Activated naive CD8-positive, alpha-beta T cell treated with anti-CD3 and anti-CD28 coated beads, Interleukin-2, amount 50 U/mL, for 16 hours (primary cell): ENCODE measurements at regions not wholly inside any gene's neighbourhood (a gene's known extent, or its start where the extent isn't known, plus 50 kb on each side); places are given as distances from the start of the nearest gene placed in this dataset.
"Not testable (repeated sequence)": the region's sequence is repeated elsewhere in the genome, so short reads cannot be mapped to it uniquely, and the experiment has no call there.

Experiments
- DNase-seq: peaks from one replicate; pipeline ENCODE4 v3.0.0-alpha.2; 2020; ENCODE audit warnings: low read depth, low spot score

GRCh38 chr12:13440844-13441243 is 244.3 kb downstream of the EMP1 start:
- no peak for DNase-seq

- no peak for DNase-seq
Observed at GRCh38 chr12:13437541-13437940, 241.0 kb downstream of the EMP1 start.

DNA sequence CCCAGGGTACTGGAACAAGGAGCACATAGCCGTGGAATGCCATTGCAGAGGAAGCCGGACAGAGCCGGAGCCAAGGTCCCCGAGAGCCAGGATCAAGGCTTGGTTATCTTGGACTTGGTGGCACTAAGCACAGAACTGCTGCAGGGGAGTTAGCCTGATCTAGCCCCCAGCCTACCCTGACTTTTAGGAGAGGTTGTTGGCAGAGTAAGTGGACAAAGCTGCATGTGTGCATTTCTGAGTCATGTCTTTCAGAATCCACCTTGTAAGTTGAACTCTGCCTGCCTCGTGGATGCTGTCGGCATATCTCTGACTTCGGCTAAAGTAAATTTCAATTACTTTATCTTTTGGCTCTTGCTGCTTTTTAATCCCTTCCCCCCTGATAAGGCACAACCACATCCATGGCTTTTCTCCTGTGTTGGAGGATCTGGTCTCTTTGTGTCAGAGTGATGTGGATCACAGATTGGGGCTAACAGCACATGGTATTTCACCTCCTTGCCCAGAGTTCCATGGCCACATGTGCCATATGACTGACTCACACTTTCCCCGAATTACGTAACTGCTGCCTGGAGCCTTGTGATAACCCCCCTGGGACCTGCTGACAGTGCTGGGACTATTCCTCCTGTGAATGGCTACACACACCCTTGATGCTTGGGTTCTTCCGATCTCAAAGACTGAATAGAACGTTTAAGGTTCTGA is 240.3 kb downstream of the EMP1 start:
- no peak for DNase-seq

DNA sequence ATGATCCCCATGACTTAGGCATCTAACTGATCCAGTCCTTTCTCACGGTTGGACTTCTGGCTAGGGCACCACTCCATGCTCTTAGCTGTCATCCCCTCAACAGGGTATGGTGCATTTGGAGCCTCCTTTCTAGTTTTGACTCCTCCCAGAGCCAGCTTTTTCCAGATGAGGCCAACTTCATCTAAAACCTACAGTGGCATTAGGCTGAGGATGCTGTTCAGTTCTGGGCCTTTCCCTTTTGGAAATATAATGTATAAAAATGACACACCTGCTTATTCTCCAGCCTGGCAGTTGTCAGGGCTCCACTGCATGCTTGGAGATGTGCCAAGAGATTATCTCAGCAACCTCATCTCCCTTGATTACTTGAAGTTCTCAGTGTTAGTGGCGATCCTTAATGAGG is 239.7 kb downstream of the EMP1 start:
- DNase-seq, result no peak

DNA sequence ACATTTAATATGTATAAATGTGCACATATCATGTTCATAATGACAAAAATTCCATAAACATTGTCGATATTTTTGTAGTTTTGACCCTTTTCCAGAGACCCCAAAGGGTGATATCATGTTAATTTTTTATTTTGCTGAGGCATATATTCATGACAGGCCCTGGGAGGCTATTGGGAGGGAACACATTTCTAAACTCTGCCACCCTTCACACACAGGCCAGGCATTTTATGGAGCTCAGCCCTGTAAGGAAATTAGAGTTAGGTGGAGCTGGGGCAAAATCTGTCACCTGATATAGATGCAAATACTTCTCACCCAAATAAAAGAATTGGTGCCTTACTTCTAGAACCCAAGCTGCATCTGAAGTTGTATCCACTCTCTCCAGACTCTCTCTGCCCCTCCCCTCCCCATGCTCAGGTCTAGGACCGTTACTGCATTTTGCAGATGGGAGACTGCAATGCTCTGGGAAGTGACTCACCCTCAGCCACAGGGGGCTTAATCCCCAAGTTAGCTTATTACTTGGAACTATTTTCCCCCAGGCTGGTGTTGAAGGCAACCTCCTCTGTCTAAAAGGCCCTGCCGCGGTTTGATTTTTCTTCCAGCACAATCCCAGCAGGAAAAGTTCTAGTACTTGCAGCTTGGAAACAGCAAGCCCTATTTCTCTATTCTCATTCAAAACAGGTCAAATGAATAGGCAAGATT is 238.9 kb downstream of the EMP1 start:
- DNase-seq, result no peak

DNA sequence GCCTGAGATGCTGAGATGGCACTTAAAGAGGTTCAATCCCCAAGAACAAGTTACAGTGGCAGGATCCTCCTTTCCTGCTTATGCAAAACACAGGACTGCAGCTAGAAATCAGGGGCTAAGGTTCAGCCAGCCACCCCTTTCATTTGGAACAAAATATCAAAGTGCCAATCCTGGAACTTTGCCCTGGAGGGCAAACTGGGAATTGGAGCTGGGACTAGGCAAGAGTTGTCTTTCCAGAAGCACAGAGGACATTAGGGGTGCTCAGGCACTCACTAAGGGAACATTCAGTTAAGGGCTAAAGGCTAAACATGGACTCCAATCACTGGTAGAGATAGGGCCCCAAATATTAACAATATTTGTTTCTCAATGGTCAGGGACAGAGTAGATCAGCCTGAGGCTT is 237.2 kb downstream of the EMP1 start:
- DNase-seq, result no peak

- no peak for DNase-seq
Observed at GRCh38 chr12:13431041-13431440, 234.5 kb downstream of the EMP1 start.

- DNase-seq, result no peak
Observed at GRCh38 chr12:13428538-13429265, 232.2 kb downstream of the EMP1 start.

- no peak for DNase-seq
Observed at GRCh38 chr12:13425766-13426165, 229.2 kb downstream of the EMP1 start.

DNA sequence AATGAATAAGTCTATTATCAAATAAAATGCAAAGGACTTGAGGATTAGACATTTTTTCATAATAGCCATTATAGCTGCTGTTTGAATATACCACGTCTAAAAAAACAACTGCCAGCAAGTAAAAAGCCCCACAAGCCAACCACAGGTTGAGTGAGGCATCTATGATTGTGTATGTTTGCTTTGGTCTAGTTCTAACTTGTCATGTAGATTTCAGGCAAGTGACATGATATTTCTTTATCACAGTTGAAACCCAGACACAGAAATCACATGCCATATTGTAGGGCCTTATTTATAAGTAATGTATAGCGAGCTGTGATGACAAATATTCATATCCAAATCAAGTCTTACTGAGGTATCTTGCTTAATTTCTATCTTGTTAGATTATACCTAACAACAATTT is 225.8 kb downstream of the EMP1 start:
- no peak for DNase-seq

GRCh38 chr12:13417516-13417915 is 221.0 kb downstream of the EMP1 start:
- no peak for DNase-seq

DNA sequence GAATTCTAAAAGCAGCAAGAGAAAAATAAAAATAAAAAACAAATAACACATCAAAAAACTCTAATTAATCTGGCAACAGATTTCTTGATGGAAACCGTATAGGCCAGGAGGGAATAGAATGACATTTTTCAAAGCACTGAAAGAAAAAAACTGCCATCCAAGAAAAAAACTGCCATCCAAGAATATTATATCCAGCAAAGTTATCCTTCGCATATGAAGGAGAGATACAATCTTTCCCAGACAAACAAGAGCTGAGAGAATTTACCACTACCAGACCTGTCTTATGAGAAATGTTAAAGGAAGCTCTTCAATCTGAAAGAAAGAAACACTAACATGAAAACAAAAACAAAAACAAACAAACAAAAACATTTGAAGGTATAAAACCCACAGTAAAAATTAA is 214.8 kb downstream of the EMP1 start:
- DNase-seq, result no peak

DNA sequence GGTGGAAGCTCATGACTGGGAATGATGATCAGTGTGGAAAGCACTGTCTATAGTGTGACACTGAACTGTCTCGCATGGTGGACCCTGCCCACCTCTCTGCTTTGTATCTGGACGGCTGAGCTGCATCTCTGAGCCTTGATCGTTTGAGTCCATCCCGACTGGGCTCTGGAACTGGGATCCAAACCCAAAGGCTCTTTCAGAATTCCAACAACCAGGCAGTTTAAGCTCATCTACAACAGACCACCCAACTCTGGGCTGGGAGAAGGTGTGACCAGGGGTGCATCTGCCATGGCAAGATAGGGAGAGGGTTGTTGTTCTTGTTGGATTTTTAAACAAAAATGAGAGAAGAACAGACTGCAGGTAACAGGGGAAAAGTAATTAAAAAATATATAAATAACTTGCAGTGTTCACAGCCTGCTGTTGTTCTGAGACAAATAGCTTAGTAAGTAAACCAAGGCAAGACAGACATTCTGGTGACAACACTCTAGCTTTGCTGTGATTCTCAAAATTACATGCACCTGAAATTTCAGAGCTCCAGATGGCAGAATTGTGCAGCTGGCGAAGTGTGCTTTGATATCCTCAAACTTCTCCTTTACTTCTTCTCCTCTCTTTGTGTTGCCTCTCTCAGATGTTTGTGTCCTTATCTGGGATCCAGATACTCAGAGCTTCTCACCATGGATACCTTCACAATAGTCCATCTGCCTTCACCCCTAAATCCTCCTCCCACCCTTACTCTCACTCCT is 209.6 kb downstream of the EMP1 start:
- no peak for DNase-seq

- DNase-seq, result no peak
Observed at GRCh38 chr12:13404631-13405473, 208.3 kb downstream of the EMP1 start.

- DNase-seq, result no peak
Observed at GRCh38 chr12:13404111-13404628, 207.6 kb downstream of the EMP1 start.

DNA sequence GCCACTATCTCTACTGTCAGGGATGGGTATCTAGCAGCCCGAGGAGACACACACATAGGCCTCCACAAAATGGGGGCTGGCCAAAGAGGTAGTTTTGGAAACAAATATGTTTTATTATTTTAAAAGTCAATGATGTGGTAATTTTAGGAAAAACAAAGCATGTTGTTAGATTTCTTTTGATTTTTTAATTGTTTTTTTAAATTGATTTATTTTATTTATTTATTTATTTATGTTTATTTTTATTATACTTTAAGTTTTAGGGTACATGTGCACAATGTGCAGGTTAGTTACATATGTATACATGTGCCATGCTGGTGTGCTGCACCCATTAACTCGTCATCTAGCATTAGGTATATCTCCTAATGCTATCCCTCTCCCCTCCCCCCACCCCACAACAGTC is 194.8 kb downstream of the EMP1 start:
- not testable (repeated sequence) for DNase-seq

DNA sequence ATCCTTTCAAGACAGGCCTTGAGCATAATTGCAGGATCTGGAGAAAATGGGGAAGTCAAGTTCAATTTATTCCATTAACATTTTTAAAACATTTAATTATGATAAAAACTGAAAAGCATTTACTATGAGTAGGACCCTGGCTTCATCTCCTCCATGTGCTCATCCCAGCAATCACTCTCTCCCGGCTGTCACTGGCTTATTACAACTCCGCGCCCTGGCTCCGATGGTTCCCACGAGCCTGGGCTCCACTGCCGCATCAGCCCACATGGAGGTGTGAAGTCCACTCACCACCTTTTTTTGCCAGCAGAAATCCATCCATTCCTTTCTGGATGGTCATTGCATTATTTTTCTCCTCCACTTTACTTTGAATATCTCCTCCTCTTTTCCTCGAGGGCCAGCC is 194.4 kb downstream of the EMP1 start:
- DNase-seq, result no peak

GRCh38 chr12:13390381-13390861 is 193.9 kb downstream of the EMP1 start:
- no peak for DNase-seq

DNA sequence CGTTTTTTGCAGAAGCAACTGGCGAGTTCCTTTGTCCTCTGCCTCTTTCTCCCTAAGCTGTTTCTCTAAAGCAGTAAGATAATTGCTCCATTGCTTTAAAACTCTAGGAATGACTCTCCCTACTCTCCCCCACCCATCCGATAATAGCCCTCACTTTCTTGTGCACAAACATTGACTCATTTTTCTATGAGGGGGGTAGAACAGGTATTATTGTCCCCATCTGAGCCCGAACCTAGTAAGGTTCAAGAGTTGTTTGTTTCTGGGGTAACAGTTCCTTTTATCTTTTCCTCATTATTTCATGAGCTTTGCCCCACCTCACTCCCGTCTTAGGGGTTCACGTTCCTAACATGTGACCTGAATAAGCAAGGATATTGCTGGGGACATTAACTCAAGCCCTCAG is 190.6 kb downstream of the EMP1 start:
- DNase-seq, result no peak

GRCh38 chr12:13386323-13387039 is 190.0 kb downstream of the EMP1 start:
- no peak for DNase-seq
